ENCODE measurements at regions not wholly inside any gene's neighbourhood (a gene's known extent, or its start where the extent isn't known, plus 50 kb on each side); places are given as distances from the start of the nearest gene placed in this dataset.
"Not testable (repeated sequence)": the region's sequence is repeated elsewhere in the genome, so short reads cannot be mapped to it uniquely, and the experiment has no call there.

GRCh38 chr12:97711392-97711791 is 248.8 kb downstream of the RMST start:
- no peak for DNase-seq (ENCODE audit: low read depth in 4 of 4, low spot score in 3 of 4)

DNA sequence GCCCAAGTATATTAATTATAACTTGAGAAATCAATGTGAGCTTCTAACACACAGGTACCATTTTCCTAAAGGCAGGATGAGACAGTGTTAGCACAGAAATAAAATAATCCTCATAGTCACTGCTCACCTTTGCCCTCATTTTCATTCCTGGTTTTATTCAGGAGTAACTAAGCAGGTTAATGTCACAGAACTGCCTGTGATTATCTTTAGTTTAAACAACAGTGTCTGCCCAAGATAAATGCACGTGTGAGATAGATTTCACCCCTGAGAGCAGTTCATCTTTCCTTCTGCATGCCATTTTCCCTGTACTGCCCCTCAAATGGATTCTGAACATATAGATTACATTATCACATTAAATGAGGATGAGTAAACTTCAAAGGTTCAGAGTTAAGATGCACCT is 250.7 kb downstream of the RMST start:
- DNase-seq (ENCODE audit: low read depth in 4 of 4, low spot score in 3 of 4): no peak

GRCh38 chr12:97714107-97714563 is 251.5 kb downstream of the RMST start:
- DNase-seq (ENCODE audit: low read depth in 4 of 4, low spot score in 3 of 4): no peak

DNA sequence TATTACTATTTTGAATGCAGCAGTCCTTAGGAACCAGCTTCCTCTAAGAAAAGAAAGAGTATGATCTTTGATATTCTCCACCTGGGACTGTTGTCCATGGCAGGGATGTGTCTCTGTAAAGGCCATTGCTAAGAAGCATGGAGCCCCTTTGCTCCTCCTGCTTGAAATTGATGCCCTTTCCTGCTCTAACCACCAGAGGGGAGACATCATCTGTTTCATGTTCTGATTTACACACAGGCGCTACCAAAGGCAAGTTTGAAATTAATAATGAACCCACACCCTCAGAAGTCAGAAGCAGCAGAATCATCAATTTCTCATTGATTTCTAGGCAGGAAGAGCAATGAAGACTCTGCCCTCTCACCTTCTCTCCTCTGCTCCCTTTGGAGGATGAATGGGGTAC is 253.8 kb downstream of the RMST start:
- no peak for DNase-seq (ENCODE audit: low read depth in 4 of 4, low spot score in 3 of 4)

DNA sequence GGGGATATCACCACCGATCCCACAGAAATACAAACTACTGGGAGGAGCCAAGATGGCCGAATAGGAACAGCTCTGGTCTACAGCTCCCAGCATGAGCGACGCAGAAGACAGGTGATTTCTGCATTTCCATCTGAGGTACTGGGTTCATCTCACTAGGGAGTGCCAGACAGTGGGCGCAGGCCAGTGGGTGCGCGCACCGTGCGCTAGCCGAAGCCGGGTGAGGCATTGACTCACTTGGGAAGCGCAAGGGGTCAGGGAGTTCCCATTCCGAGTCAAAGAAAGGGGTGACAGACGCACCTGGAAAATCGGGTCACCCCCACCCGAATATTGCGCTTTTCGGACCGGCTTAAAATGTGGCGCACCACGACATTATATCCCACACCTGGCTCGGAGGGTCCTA is 261.2 kb downstream of the RMST start:
- not testable (repeated sequence) for DNase-seq (ENCODE audit: low read depth in 4 of 4, low spot score in 3 of 4)

- no peak for DNase-seq (ENCODE audit: low read depth in 4 of 4, low spot score in 3 of 4)
Measured at GRCh38 chr12:97745406-97746101, 282.9 kb downstream of the RMST start.

GRCh38 chr12:97748298-97748697 is 285.7 kb downstream of the RMST start:
- DNase-seq (ENCODE audit: low read depth in 4 of 4, low spot score in 3 of 4): no peak

DNA sequence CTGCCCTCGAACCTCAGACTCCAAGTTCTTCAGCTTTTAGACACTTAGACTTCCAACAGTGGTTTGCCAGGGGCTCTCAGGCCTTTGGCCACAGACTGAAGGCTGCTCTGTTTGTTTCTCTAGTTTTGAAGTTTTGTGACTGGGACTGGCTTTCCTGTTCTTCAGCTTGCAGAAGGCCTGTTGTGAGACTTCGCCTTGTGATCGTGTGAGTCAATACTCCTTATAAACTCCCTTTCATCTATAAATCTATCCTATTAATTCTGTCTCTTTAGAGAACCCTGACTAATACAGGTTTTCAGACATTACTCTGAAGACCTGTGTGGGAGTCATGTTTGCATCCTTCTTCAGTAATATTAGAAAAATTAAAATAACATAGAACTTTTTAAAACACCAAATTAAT is 289.1 kb downstream of the RMST start:
- no peak for DNase-seq (ENCODE audit: low read depth in 4 of 4, low spot score in 3 of 4)

GRCh38 chr12:97752129-97752528 is 289.5 kb downstream of the RMST start:
- DNase-seq (ENCODE audit: low read depth in 4 of 4, low spot score in 3 of 4): no peak

DNA sequence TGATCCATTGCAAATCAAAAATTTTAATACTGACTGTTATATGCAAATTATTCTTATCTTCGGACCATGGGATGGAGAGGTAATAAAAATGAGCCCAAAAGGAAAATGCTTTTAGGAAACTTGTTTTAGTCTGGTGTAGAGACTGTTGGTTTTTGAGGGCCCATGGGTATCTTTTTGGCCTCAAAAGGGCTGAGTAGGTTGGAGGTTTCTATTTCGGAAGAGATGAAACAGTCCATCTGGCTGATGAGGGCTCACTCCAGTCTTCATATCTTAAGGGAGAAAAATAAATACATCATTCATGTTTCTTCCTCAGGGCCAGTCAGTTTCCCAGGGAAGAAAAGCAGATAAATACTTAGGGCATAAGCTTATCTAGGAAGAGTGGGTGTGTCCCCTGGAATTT is 290.7 kb downstream of the RMST start:
- no peak for DNase-seq (ENCODE audit: low read depth in 4 of 4, low spot score in 3 of 4)

- DNase-seq (ENCODE audit: low read depth in 4 of 4, low spot score in 3 of 4): no peak
Measured at GRCh38 chr12:97754306-97754705, 291.7 kb downstream of the RMST start.

- no peak for DNase-seq (ENCODE audit: low read depth in 4 of 4, low spot score in 3 of 4)
Measured at GRCh38 chr12:97756066-97756666, 293.6 kb downstream of the RMST start.

- DNase-seq (ENCODE audit: low read depth in 4 of 4, low spot score in 3 of 4): no peak
Measured at GRCh38 chr12:97756741-97757140, 294.1 kb downstream of the RMST start.

- DNase-seq (ENCODE audit: low read depth in 4 of 4, low spot score in 3 of 4): no peak
Measured at GRCh38 chr12:97757481-97758193, 295.0 kb downstream of the RMST start.

GRCh38 chr12:97758194-97758501 is 295.5 kb downstream of the RMST start:
- no peak for DNase-seq (ENCODE audit: low read depth in 4 of 4, low spot score in 3 of 4)

GRCh38 chr12:97758586-97758985 is 296.0 kb downstream of the RMST start:
- DNase-seq (ENCODE audit: low read depth in 4 of 4, low spot score in 3 of 4): no peak

DNA sequence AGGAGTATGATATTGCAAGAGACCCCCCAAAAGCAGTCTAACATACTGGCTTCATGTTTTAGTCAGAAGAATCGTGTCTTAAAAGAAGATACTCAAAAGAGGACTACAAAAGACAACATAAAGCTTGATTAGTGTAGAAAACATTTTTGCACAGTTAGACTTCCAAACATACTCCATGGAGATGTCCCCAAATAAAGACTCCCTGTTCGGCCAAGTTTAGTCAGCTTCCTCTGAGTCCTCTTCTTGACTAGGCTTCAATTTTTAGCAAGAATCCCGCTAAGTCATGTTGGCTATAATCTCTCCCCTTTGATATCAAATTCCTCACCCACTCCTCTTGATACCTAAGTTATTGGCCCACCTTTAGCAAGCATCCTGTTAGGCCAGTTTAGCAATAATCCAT is 298.0 kb downstream of the RMST start:
- no peak for DNase-seq (ENCODE audit: low read depth in 4 of 4, low spot score in 3 of 4)

GRCh38 chr12:97763113-97763512 is 300.5 kb downstream of the RMST start:
- DNase-seq (ENCODE audit: low read depth in 4 of 4, low spot score in 3 of 4): no peak

DNA sequence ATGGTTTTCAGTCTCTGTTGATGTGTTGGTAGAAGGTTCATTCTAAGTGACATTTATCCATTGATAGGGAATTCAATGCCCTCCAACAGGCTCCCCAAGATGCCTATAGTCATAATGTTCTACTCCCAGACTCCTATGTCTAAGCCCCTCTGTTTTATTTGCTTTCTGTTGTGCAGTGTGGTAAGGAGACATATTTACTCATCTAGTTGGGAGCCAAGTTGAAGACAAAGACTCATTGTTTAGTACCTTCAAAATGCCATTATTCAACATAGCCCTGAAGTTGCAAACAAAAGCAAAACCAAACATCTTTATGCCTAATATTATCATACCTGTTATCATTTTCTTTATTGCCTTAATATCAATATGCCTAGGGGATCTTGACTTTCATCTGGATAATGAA is 302.1 kb downstream of the RMST start:
- DNase-seq (ENCODE audit: low read depth in 4 of 4, low spot score in 3 of 4): no peak

GRCh38 chr12:97767347-97767746 is 304.7 kb downstream of the RMST start:
- no peak for DNase-seq (ENCODE audit: low read depth in 4 of 4, low spot score in 3 of 4)

DNA sequence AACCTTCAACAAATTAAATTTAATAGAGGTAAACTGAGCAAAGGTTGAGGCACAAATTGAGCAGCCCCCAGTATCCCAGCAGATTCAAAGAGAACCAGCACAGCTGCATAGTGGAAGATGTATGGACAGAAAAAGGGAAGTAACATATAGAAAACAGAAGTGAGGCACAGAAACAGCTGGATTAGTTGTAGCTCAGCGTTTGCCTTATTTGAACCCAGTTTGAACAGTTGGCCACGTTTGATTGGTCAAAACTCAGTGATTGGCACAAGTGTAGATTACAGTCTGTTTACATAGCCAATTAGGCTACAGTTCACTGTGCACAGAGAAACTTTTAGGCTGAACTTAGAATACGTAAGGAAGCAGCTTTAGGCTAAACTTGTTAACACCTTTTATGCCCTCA is 315.5 kb downstream of the RMST start:
- no peak for DNase-seq (ENCODE audit: low read depth in 4 of 4, low spot score in 3 of 4)

- DNase-seq (ENCODE audit: low read depth in 4 of 4, low spot score in 3 of 4): no peak
Measured at GRCh38 chr12:97781342-97781741, 318.7 kb downstream of the RMST start.
